Frontal cortex (tissue), 3 donors: ENCODE measurements at regions not wholly inside any gene's neighbourhood (a gene's known extent, or its start where the extent isn't known, plus 50 kb on each side); places are given as distances from the start of the nearest gene placed in this dataset.
A peak's percentile ranks its signal among the peaks of the same experiment; 100 is the strongest.

Experiments used
- DNase-seq, 2 donors: peaks; one replicate each; pipeline ENCODE4 v3.0.0; 2012; ENCODE audit warnings: low spot score in 2 of 2
- FAIRE-seq: peaks from 2 replicates; lab custom pipeline; 2012; peaks lifted over from hg19 to GRCh38; lab: Jason Lieb, UNC
- donor health status: control.
- donor health status: control.
- donor health status: control.

- DNase-seq (no peak), FAIRE-seq (no peak)
Measured at GRCh38 chr12:63325757-63326156, 174.8 kb upstream of the AVPR1A start.

GRCh38 chr12:63323942-63324341 lies 172.9 kb upstream of the AVPR1A start:
- DNase-seq = no peak
- FAIRE-seq = no peak

GRCh38 chr12:63321373-63321772 lies 170.4 kb upstream of the AVPR1A start:
- FAIRE-seq = no peak
- no peak for DNase-seq

- DNase-seq (no peak), FAIRE-seq (no peak)
Measured at GRCh38 chr12:63319936-63320633, 169.1 kb upstream of the AVPR1A start.

GRCh38 chr12:63319386-63319785 lies 168.4 kb upstream of the AVPR1A start:
- DNase-seq (peak in 1 of 2 donors; percentile 16), FAIRE-seq (no peak)

- DNase-seq (no peak), FAIRE-seq (no peak)
Measured at GRCh38 chr12:63318933-63319332, 167.9 kb upstream of the AVPR1A start.

- DNase-seq = no peak
- FAIRE-seq = no peak
Measured at GRCh38 chr12:63318313-63318712, 167.3 kb upstream of the AVPR1A start.

- FAIRE-seq (no peak), DNase-seq (no peak)
Measured at GRCh38 chr12:63317880-63318279, 166.9 kb upstream of the AVPR1A start.

GRCh38 chr12:63317286-63317846 lies 166.4 kb upstream of the AVPR1A start:
- FAIRE-seq (no peak), DNase-seq (no peak)

GRCh38 chr12:63313139-63313538 lies 162.1 kb upstream of the AVPR1A start:
- DNase-seq (no peak), FAIRE-seq (no peak)

GRCh38 chr12:63308671-63309070 lies 157.7 kb upstream of the AVPR1A start:
- DNase-seq (no peak), FAIRE-seq (no peak)

GRCh38 chr12:63307849-63308248 lies 156.8 kb upstream of the AVPR1A start:
- FAIRE-seq = no peak

GRCh38 chr12:63305901-63306875 lies 155.2 kb upstream of the AVPR1A start:
- FAIRE-seq (no peak), DNase-seq (no peak)

More at GRCh38 chr12:63307849-63308248, 156.8 kb upstream of the AVPR1A start:
- no peak for DNase-seq

GRCh38 chr12:63304887-63305316 lies 153.9 kb upstream of the AVPR1A start:
- DNase-seq = no peak
- FAIRE-seq = no peak

- FAIRE-seq (no peak), DNase-seq (no peak)
Measured at GRCh38 chr12:63302941-63303536, 152.0 kb upstream of the AVPR1A start.

GRCh38 chr12:63302269-63302940 lies 151.4 kb upstream of the AVPR1A start:
- no peak for DNase-seq
- no peak for FAIRE-seq

- no peak for FAIRE-seq
- DNase-seq = no peak
Measured at GRCh38 chr12:63301311-63301710, 150.3 kb upstream of the AVPR1A start.

- DNase-seq (no peak), FAIRE-seq (no peak)
Measured at GRCh38 chr12:63298386-63298930, 147.5 kb upstream of the AVPR1A start.

GRCh38 chr12:63294327-63294632 lies 143.3 kb upstream of the AVPR1A start:
- FAIRE-seq = no peak
- no peak for DNase-seq
